Naive thymus-derived CD8-positive, alpha-beta T cell (primary cell): ENCODE measurements at regions not wholly inside any gene's neighbourhood (a gene's known extent, or its start where the extent isn't known, plus 50 kb on each side); places are given as distances from the start of the nearest gene placed in this dataset.

ENCODE experiments used
- ATAC-seq, 2 donors: fragments of 150-1000 bp; cut with Tn5 transposase in 1 of 2; sonication (Bioruptor Pico), chemical (Tn5 transposase) in 1 of 2; 1 replicate in 1 of 2; 2 replicates in 1 of 2; pipeline ENCODE4 v1.10.0; 2021; ENCODE audit warnings: mild to moderate bottlenecking in 2 of 2, moderate library complexity in 2 of 2
- POLR2A ChIA-PET: fragments of 350-600 bp; sonication (Branson Sonifier 250); formaldehyde crosslinking; loops from one replicate; lab custom pipeline; 2021; ENCODE audit warnings: antibody characterized with exemption; lab: Charles Lee
- DNase-seq, 10 donors: peaks; one replicate each; pipeline versions ENCODE4 v3.0.0 to v3.0.0-alpha.2; 2020 to 2022
- H3K27ac Mint-ChIP-seq, 10 donors: one replicate each; pipeline ENCODE4 v1.8.0; 2020 to 2022; ENCODE audit warnings: mild to moderate bottlenecking in 10 of 10, mixed read lengths in 10 of 10, moderate library complexity in 4 of 10, inconsistent platforms in 1 of 10
- H3K27me3 Mint-ChIP-seq, 5 donors: one replicate each; pipeline ENCODE4 v1.8.0; 2021 to 2022; ENCODE audit warnings: mixed read lengths in 5 of 5
- H3K36me3 Mint-ChIP-seq, 3 donors: one replicate each; pipeline ENCODE4 v1.8.0; 2020 to 2022; ENCODE audit warnings: mixed read lengths in 3 of 3, mild to moderate bottlenecking in 2 of 3, inconsistent platforms in 1 of 3
- H3K4me1 Mint-ChIP-seq, 4 donors: one replicate each; pipeline ENCODE4 v1.8.0; 2021 to 2022; ENCODE audit warnings: mixed read lengths in 4 of 4
- H3K4me3 Mint-ChIP-seq, 10 donors: one replicate each; pipeline ENCODE4 v1.8.0; 2020 to 2022; ENCODE audit warnings: mild to moderate bottlenecking in 10 of 10, mixed read lengths in 10 of 10, moderate library complexity in 6 of 10, inconsistent platforms in 1 of 10
- H3K9me3 Mint-ChIP-seq, 9 donors: one replicate each; pipeline ENCODE4 v1.8.0; 2020 to 2022; ENCODE audit warnings: mixed read lengths in 9 of 9, mild to moderate bottlenecking in 3 of 9, inconsistent platforms in 1 of 9, moderate library complexity in 1 of 9

DNA sequence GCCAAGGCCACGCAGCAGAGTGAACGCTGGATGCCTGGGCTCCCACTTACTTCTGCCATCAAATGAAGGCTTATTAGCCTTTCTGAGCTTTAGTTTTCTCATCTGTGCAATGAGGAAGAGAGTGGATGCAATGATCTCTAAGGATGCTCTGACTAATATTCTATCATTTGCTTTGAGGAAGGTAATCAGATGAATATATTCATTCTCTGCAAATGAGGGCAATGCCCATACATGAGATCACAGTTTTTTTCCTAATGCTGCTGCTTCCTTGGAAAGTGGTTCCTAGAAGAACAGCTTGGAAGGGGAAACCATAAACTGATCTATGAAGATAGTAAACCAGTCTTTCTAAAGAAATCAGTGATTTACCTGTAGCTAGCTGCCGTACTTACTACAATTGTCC, 152.4 kb downstream of the NSG2 start:
- Mint-ChIP-seq H3K36me3 (no peaks in the 10 kb centered on the region), H3K9me3 (peaks cover 0 to 9% (median 3%) of the 10 kb centered on the region in 9 donors), H3K27ac (no peak overlapping the region), H3K27me3 (peaks cover 0 to 3% (median 0%) of the 10 kb centered on the region in 5 donors), H3K4me1 (no peaks in the 10 kb centered on the region), H3K4me3 (no peak overlapping the region)
- DNase-seq (no peak), ATAC-seq (no peak)
- POLR2A ChIA-PET, result interaction anchor here (0.6 kb wide), 1 partner anchor 594 kb away, joined by 6 read pairs; no protein-coding TSS in a partner anchor

GRCh38 chr5:174198541-174198940, 153.0 kb downstream of the NSG2 start:
- Mint-ChIP-seq H3K36me3 (no peaks in the 10 kb centered on the region), H3K27ac (no peak overlapping the region), H3K4me3 (no peak overlapping the region), H3K27me3 (peaks cover 0 to 1% (median 0%) of the 10 kb centered on the region in 5 donors), H3K4me1 (no peaks in the 10 kb centered on the region), H3K9me3 (peaks cover 0 to 9% (median 3%) of the 10 kb centered on the region in 9 donors)
- ATAC-seq, result no peak
- no peak for DNase-seq
- POLR2A ChIA-PET, result interaction anchor here (0.6 kb wide), 1 partner anchor 595 kb away, joined by 6 read pairs; no protein-coding TSS in a partner anchor

DNA sequence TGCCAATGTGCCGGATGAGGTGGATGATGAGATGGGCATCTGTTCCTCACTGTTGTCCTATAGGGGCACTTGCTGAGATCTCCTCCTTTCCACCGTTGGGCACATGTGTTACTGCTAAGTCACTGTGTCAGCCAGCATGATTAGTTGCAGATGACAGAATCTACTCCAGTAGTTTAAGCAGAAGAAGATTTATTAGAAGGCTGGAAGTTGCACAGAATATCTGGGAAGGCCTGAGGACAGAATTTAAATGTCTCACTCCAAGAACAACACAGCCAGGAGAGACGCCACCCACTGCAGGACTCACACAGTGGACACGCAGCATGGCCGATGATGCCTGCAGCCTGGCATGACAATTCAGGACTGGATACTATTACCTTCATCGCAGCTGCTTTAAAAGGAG, 157.5 kb downstream of the NSG2 start:
- H3K4me1 Mint-ChIP-seq, result no peaks in the 10 kb centered on the region
- POLR2A ChIA-PET, result no interaction called here
- H3K27me3 Mint-ChIP-seq, result peaks cover 0 to 26% (median 9%) of the 10 kb centered on the region in 5 donors
- H3K9me3 Mint-ChIP-seq, result peaks cover 0 to 9% (median 4%) of the 10 kb centered on the region in 9 donors
- DNase-seq (no peak), ATAC-seq (no peak)
- H3K36me3 Mint-ChIP-seq, result no peaks in the 10 kb centered on the region
- H3K27ac Mint-ChIP-seq, result no peak overlapping the region
- no peak overlapping the region for H3K4me3 Mint-ChIP-seq

DNA sequence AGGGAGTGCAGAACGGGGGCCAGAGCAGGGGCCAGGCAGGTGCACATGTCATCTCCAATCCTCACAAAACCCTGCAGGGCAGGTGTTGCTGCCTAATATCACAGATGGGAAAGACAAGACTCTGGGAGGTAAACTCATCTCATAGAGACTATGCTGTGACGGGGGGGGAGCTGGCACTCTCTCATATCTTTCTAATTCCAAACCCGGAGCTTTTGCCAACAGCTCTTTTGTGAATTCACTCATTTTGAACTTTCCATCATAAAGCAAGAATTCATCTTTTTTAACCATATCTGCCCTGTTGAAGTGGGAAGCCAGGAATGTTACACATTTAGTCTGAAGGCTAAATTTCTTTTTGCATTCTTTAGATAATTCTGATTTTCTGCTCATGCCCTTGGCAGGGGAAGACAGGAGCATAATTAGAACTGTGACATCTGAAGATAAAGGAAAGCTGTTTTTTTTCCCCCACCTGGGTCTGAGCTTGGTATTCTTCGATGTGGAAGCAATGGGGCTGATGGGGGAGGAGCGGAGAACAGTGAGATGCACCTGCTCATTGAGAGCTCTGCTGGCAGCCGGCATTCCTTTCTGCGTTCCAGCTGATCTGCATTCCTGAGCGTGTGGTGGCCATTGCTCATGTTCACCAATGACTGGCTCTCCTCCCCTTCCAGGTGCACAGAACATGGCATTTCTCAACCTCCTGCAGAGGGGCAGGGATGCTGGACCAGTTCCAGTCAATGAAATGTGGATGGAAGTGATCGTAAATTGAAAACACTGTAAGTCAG, 159.2 kb downstream of the NSG2 start:
- Mint-ChIP-seq H3K36me3 (no peaks in the 10 kb centered on the region), H3K4me1 (no peaks in the 10 kb centered on the region), H3K9me3 (peaks cover 0 to 9% (median 4%) of the 10 kb centered on the region in 9 donors), H3K27me3 (peaks cover 0 to 28% (median 9%) of the 10 kb centered on the region in 5 donors), H3K4me3 (no peak overlapping the region), H3K27ac (no peak overlapping the region)
- POLR2A ChIA-PET, result no interaction called here
- no peak for ATAC-seq
- no peak for DNase-seq

- POLR2A ChIA-PET, result no interaction called here
- Mint-ChIP-seq H3K4me1 (no peaks in the 10 kb centered on the region), H3K27me3 (peaks cover 0 to 40% (median 13%) of the 10 kb centered on the region in 5 donors), H3K4me3 (no peak overlapping the region), H3K9me3 (peaks cover 0 to 9% (median 4%) of the 10 kb centered on the region in 9 donors), H3K36me3 (no peaks in the 10 kb centered on the region), H3K27ac (no peak overlapping the region)
- DNase-seq (no peak), ATAC-seq (no peak)
Observed at GRCh38 chr5:174205939-174206338, 160.4 kb downstream of the NSG2 start.

- ATAC-seq (no peak), DNase-seq (no peak)
- H3K4me1 Mint-ChIP-seq, result no peaks in the 10 kb centered on the region
- H3K27me3 Mint-ChIP-seq, result peaks cover 2 to 30% (median 23%) of the 10 kb centered on the region in 5 donors
- H3K36me3 Mint-ChIP-seq, result no peaks in the 10 kb centered on the region
- H3K9me3 Mint-ChIP-seq, result peaks cover 0 to 4% (median 0%) of the 10 kb centered on the region in 9 donors
- H3K4me3 Mint-ChIP-seq, result no peak overlapping the region
- no peak overlapping the region for H3K27ac Mint-ChIP-seq
- POLR2A ChIA-PET, result no interaction called here
Observed at GRCh38 chr5:174210596-174211276, 165.2 kb downstream of the NSG2 start.

DNA sequence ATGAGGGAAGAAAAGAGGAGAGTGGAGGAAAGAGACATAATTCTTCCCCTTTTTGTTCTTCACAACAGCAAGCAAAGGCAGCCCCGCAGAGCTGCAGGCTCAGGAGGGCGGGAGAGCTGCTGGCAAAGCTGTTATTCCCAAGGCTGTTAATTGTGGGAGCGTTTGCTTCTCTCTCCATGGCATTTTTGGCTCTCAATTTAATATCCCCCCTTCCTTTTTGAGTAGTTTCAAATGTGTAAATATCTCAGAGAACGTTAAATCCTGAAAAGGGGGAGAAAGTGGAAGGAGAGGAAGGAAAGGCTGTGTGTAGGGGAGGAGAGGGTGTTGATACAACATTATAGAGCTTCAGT, 165.7 kb downstream of the NSG2 start:
- Mint-ChIP-seq H3K4me3 (no peak overlapping the region), H3K36me3 (no peaks in the 10 kb centered on the region), H3K4me1 (no peaks in the 10 kb centered on the region), H3K27ac (no peak overlapping the region), H3K27me3 (peaks cover 4 to 30% (median 24%) of the 10 kb centered on the region in 5 donors), H3K9me3 (peaks cover 0 to 4% (median 0%) of the 10 kb centered on the region in 9 donors)
- POLR2A ChIA-PET, result no interaction called here
- no peak for DNase-seq
- no peak for ATAC-seq

- peaks cover 0 to 10% (median 0%) of the 10 kb centered on the region in 9 donors for H3K9me3 Mint-ChIP-seq
- H3K27ac Mint-ChIP-seq, result no peak overlapping the region
- POLR2A ChIA-PET, result no interaction called here
- ATAC-seq, result no peak
- no peak overlapping the region for H3K4me3 Mint-ChIP-seq
- H3K4me1 Mint-ChIP-seq, result no peaks in the 10 kb centered on the region
- no peak for DNase-seq
- H3K27me3 Mint-ChIP-seq, result peaks cover 4 to 25% (median 14%) of the 10 kb centered on the region in 5 donors
- no peaks in the 10 kb centered on the region for H3K36me3 Mint-ChIP-seq
Observed at GRCh38 chr5:174217527-174217926, 172.0 kb downstream of the NSG2 start.

DNA sequence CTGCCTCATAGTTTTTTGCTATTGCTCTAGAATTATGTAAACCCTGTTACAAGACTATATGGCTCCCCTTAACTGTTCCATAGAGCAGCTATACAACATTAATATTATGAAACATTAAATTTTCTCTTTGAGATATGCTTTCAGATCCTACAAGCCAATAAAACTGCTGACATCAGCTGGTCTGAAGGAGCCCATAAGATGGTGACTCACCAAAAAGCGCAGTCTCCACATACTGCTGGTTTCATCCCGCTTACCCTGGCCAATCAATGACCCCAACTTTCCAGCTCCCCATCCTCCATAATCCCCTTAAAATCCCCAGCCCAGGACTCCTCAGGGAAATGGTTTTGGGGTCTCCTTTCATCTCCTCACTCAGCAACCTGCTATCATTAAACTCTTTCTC, 172.7 kb downstream of the NSG2 start:
- Mint-ChIP-seq H3K27ac (no peak overlapping the region), H3K4me1 (no peaks in the 10 kb centered on the region), H3K4me3 (no peak overlapping the region), H3K36me3 (no peaks in the 10 kb centered on the region), H3K9me3 (peaks cover 0 to 10% (median 0%) of the 10 kb centered on the region in 9 donors), H3K27me3 (peaks cover 3 to 25% (median 11%) of the 10 kb centered on the region in 5 donors)
- DNase-seq, result no peak
- no peak for ATAC-seq
- POLR2A ChIA-PET, result no interaction called here

- Mint-ChIP-seq H3K9me3 (peaks cover 0 to 10% (median 0%) of the 10 kb centered on the region in 9 donors), H3K4me3 (no peak overlapping the region), H3K27me3 (peaks cover 0 to 28% (median 4%) of the 10 kb centered on the region in 5 donors), H3K4me1 (no peaks in the 10 kb centered on the region), H3K36me3 (no peaks in the 10 kb centered on the region), H3K27ac (no peak overlapping the region)
- ATAC-seq, result no peak
- POLR2A ChIA-PET, result no interaction called here
- no peak for DNase-seq
Observed at GRCh38 chr5:174220417-174220816, 174.9 kb downstream of the NSG2 start.

DNA sequence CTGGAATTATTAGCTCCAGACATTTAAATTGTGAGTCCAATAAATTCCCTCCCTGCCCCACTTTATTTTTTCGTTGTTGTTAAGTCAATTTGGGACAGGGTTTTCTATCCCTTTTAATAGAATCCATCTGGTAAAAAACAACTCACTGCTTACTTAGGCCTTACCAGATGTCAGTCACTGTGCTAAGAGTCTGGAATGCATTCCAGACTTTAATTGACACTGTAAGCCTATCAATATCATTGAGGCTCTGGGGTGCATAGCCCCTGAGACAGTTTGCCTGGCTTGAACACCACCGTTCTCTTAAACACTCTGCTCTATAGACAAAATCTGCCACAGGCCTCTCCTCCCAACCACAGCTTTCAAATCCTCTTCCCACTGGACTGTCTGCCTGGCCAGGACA, 175.9 kb downstream of the NSG2 start:
- Mint-ChIP-seq H3K27ac (no peak overlapping the region), H3K9me3 (peaks cover 0 to 10% (median 0%) of the 10 kb centered on the region in 9 donors), H3K4me3 (no peak overlapping the region), H3K36me3 (no peaks in the 10 kb centered on the region), H3K4me1 (no peaks in the 10 kb centered on the region), H3K27me3 (peaks cover 0 to 33% (median 4%) of the 10 kb centered on the region in 5 donors)
- ATAC-seq, result no peak
- POLR2A ChIA-PET, result no interaction called here
- DNase-seq, result no peak

- Mint-ChIP-seq H3K36me3 (no peaks in the 10 kb centered on the region), H3K27me3 (peaks cover 0 to 39% (median 4%) of the 10 kb centered on the region in 5 donors), H3K9me3 (peaks cover 0 to 10% (median 0%) of the 10 kb centered on the region in 9 donors), H3K4me1 (no peaks in the 10 kb centered on the region), H3K4me3 (no peak overlapping the region), H3K27ac (no peak overlapping the region)
- ATAC-seq (no peak), DNase-seq (no peak)
- POLR2A ChIA-PET, result no interaction called here
Observed at GRCh38 chr5:174221946-174222345, 176.4 kb downstream of the NSG2 start.

DNA sequence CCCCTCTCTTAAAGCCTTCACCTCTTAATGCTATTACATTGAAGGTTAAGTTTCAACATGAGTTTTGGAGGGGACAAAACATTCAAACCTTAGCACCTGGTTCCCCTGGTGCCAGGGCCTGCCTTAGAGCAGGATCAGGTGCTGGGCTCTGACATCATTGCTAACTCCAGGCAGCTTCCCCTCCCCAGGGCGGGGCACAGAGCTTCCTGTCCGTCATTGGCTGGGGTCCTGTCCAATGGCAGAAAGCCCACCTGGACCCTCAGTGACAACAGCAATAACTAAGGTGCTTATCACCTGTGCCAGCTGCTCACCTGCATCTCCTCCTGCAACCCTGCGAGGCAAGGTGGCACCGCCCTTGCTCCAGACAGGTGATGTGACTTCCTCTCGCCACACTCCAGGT, 177.4 kb downstream of the NSG2 start:
- no peak overlapping the region for H3K27ac Mint-ChIP-seq
- DNase-seq (no peak), ATAC-seq (no peak)
- no peaks in the 10 kb centered on the region for H3K4me1 Mint-ChIP-seq
- H3K9me3 Mint-ChIP-seq, result peaks cover 0 to 7% (median 0%) of the 10 kb centered on the region in 9 donors
- H3K4me3 Mint-ChIP-seq, result no peak overlapping the region
- POLR2A ChIA-PET, result no interaction called here
- H3K36me3 Mint-ChIP-seq, result no peaks in the 10 kb centered on the region
- peaks cover 0 to 43% (median 7%) of the 10 kb centered on the region in 5 donors for H3K27me3 Mint-ChIP-seq
